ENCODE measurements at regions not wholly inside any gene's neighbourhood (a gene's known extent, or its start where the extent isn't known, plus 50 kb on each side); places are given as distances from the start of the nearest gene placed in this dataset.

DNA sequence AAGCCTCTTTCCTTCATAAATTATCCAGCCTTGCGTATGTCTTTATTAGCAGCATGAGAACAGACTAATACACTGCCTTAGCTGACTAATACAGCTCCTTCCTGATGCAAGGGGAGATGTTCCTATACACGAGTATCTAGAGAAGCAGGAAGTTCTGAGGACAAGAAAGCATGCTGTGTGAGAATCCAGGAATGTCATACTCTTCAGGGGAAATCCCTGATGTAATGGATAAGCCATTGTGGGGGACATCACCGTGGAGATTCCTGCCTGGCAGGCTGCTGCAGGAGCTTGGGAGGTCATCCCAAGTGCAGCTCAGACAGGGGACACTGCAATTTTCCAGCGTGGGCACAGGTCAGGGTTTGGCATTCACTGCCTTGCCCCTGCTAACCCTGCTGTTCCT lies 476.9 kb downstream of the NR2F2 start:
- Histone ChIP-seq H3K4me1 (ENCODE audit: control insufficient read depth in 5 of 5, insufficient read depth in 5 of 5, low read length in 5 of 5) (no peaks in the 10 kb centered on the region), H3K9ac (ENCODE audit: insufficient read depth in 1 of 2, low read length in 2 of 2) (no peak overlapping the region), H3K9me3 (ENCODE audit: control insufficient read depth in 4 of 4, insufficient read depth in 3 of 4, low read length in 3 of 4) (peaks cover 0 to 3% (median 0%) of the 10 kb centered on the region in 4 donors), H3K36me3 (ENCODE audit: control insufficient read depth in 4 of 4, insufficient read depth in 4 of 4, low read length in 4 of 4) (no peaks in the 10 kb centered on the region), H3K4me3 (no peak overlapping the region), H3K27ac (ENCODE audit: low read depth in 1 of 2, low read length in 1 of 2) (no peak overlapping the region), H3K27me3 (ENCODE audit: control insufficient read depth in 3 of 3, insufficient read depth in 3 of 3, low read length in 2 of 3) (peaks cover 0 to 14% (median 4%) of the 10 kb centered on the region in 3 donors)
- ATAC-seq (ENCODE audit: insufficient read depth, low FRiP score) = no peak
- DNase-seq = no peak
- WGBS, 2 donors = 61 to 69% methylated on average over 4 of the region's 4 CpGs
- TF ChIP-seq, protein P1, sequence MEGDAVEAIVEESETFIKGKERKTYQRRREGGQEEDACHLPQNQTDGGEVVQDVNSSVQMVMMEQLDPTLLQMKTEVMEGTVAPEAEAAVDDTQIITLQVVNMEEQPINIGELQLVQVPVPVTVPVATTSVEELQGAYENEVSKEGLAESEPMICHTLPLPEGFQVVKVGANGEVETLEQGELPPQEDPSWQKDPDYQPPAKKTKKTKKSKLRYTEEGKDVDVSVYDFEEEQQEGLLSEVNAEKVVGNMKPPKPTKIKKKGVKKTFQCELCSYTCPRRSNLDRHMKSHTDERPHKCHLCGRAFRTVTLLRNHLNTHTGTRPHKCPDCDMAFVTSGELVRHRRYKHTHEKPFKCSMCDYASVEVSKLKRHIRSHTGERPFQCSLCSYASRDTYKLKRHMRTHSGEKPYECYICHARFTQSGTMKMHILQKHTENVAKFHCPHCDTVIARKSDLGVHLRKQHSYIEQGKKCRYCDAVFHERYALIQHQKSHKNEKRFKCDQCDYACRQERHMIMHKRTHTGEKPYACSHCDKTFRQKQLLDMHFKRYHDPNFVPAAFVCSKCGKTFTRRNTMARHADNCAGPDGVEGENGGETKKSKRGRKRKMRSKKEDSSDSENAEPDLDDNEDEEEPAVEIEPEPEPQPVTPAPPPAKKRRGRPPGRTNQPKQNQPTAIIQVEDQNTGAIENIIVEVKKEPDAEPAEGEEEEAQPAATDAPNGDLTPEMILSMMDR (IDR thresholded peaks at IDR 0.05; ENCODE audit: control extremely low read depth, extremely low read depth) = no peak

DNA sequence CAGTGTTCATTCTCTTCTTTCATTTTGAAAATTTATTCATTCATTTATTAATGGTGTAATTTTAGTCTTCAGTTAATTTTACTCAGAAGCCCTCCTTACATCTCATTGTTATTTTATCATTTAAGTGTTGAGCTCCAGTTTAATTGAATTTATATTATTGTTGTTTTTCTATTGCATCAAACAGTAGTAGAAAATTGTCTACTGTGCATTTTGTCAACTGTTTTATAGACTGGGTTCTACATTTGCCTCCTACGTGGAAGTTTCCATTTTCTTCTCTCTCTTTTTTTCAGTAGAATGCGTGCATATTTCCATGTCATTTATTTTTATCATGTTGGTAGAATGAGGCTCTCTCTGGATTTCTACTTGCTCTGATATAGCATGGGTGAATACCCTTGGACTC lies 487.4 kb downstream of the NR2F2 start:
- H3K9ac ChIP-seq (ENCODE audit: insufficient read depth in 1 of 2, low read length in 2 of 2) = no peak overlapping the region
- H3K9me3 ChIP-seq (ENCODE audit: control insufficient read depth in 4 of 4, insufficient read depth in 3 of 4, low read length in 3 of 4) = no peaks in the 10 kb centered on the region
- 86 to 92% methylated on average over 2 of the region's 2 CpGs for WGBS, 2 donors
- no peak overlapping the region for H3K4me3 ChIP-seq
- H3K27me3 ChIP-seq (ENCODE audit: control insufficient read depth in 3 of 3, insufficient read depth in 3 of 3, low read length in 2 of 3) = peaks cover 0 to 3% (median 0%) of the 10 kb centered on the region in 3 donors
- no peaks in the 10 kb centered on the region for H3K4me1 ChIP-seq (ENCODE audit: control insufficient read depth in 5 of 5, insufficient read depth in 5 of 5, low read length in 5 of 5)
- H3K36me3 ChIP-seq (ENCODE audit: control insufficient read depth in 4 of 4, insufficient read depth in 4 of 4, low read length in 4 of 4) = no peaks in the 10 kb centered on the region
- no peak for ATAC-seq (ENCODE audit: insufficient read depth, low FRiP score)
- DNase-seq = no peak
- TF ChIP-seq, protein P1 (IDR thresholded peaks at IDR 0.05; ENCODE audit: control extremely low read depth, extremely low read depth) = no peak
- H3K27ac ChIP-seq (ENCODE audit: low read depth in 1 of 2, low read length in 1 of 2) = no peak overlapping the region

DNA sequence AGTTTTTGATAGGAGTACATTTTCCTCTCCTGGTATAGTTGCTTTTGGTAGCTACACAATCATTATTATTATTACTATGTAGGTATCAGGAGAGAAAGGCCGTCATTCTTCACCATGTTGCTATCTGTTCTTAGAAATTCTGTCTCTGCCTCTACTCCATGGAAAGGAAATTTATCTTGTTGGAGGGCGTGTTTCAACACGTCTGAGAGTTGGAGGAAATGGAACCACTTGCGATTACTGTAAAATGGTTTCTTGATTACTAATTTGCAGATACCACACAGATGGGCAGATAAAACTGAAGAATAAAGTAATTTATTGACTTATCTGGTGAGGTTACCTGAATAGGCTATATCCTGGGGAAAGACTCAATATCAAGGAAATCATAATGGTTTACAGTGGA lies 488.4 kb downstream of the NR2F2 start:
- Histone ChIP-seq H3K9ac (ENCODE audit: insufficient read depth in 1 of 2, low read length in 2 of 2) (no peak overlapping the region), H3K27me3 (ENCODE audit: control insufficient read depth in 3 of 3, insufficient read depth in 3 of 3, low read length in 2 of 3) (peaks cover 0 to 3% (median 0%) of the 10 kb centered on the region in 3 donors), H3K27ac (ENCODE audit: low read depth in 1 of 2, low read length in 1 of 2) (no peak overlapping the region), H3K9me3 (ENCODE audit: control insufficient read depth in 4 of 4, insufficient read depth in 3 of 4, low read length in 3 of 4) (no peaks in the 10 kb centered on the region), H3K4me1 (ENCODE audit: control insufficient read depth in 5 of 5, insufficient read depth in 5 of 5, low read length in 5 of 5) (no peaks in the 10 kb centered on the region), H3K4me3 (no peak overlapping the region), H3K36me3 (ENCODE audit: control insufficient read depth in 4 of 4, insufficient read depth in 4 of 4, low read length in 4 of 4) (no peaks in the 10 kb centered on the region)
- TF ChIP-seq, protein P1 (IDR thresholded peaks at IDR 0.05; ENCODE audit: control extremely low read depth, extremely low read depth) = no peak
- DNase-seq (no peak), ATAC-seq (ENCODE audit: insufficient read depth, low FRiP score) (no peak)
- 79 to 80% methylated on average over 4 of the region's 4 CpGs for WGBS, 2 donors

DNA sequence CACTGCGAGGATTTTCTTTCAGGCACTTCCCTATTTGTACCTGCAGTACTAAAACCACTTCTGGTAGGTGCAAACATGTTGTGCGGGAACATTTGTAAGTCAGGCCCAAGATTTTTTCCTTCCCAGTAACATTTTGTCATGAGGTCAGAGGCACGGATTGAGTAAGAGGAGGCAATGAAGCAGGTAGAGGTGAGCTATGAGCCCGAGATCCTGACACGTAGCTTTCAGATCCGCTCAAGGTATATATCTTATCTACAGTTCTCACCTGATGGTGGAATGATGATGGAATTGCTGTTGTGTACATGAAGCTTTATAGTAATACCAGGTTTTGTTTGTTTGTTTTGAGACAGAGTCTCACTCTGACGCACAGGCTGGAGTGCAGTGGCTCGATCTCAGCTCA lies 497.5 kb downstream of the NR2F2 start:
- ATAC-seq (ENCODE audit: insufficient read depth, low FRiP score) = no peak
- H3K27me3 ChIP-seq (ENCODE audit: control insufficient read depth in 3 of 3, insufficient read depth in 3 of 3, low read length in 2 of 3) = no peaks in the 10 kb centered on the region
- no peak overlapping the region for H3K27ac ChIP-seq (ENCODE audit: low read depth in 1 of 2, low read length in 1 of 2)
- no peak overlapping the region for H3K4me3 ChIP-seq
- H3K9me3 ChIP-seq (ENCODE audit: control insufficient read depth in 4 of 4, insufficient read depth in 3 of 4, low read length in 3 of 4) = no peaks in the 10 kb centered on the region
- WGBS, 2 donors = 76 to 78% methylated on average over 8 of the region's 8 CpGs
- no peak for DNase-seq
- no peaks in the 10 kb centered on the region for H3K4me1 ChIP-seq (ENCODE audit: control insufficient read depth in 5 of 5, insufficient read depth in 5 of 5, low read length in 5 of 5)
- H3K36me3 ChIP-seq (ENCODE audit: control insufficient read depth in 4 of 4, insufficient read depth in 4 of 4, low read length in 4 of 4) = no peaks in the 10 kb centered on the region
- H3K9ac ChIP-seq (ENCODE audit: insufficient read depth in 1 of 2, low read length in 2 of 2) = no peak overlapping the region
- TF ChIP-seq, protein P1 (IDR thresholded peaks at IDR 0.05; ENCODE audit: control extremely low read depth, extremely low read depth) = no peak

All from lung (tissue), 11 donors.